Neural cell (in vitro differentiated cells): ENCODE measurements at regions not wholly inside any gene's neighbourhood (a gene's known extent, or its start where the extent isn't known, plus 50 kb on each side); places are given as distances from the start of the nearest gene placed in this dataset.

Source experiments
- H2AFZ ChIP-seq: fragments of 200-600, 300-800 bp; sonication (generic), shearing (Covaris generic); 2 replicates; pipeline ENCODE4 v1.6.0; 2014; ENCODE audit warnings: low read depth, mild to moderate bottlenecking, antibody characterized with exemption, low read length, moderate library complexity
- H3F3A ChIP-seq: fragments of 200-600 bp; shearing (Covaris generic); 2 replicates; pipeline ENCODE4 v1.6.1; 2016; ENCODE audit warnings: mild to moderate bottlenecking, moderate library complexity, mixed read lengths, antibody characterized with exemption, low read length; ENCODE audit not compliant: insufficient read depth, poor library complexity, severe bottlenecking
- H3K27ac ChIP-seq: fragments of 200-600, 300-800 bp; sonication (generic), shearing (Covaris generic); 2 replicates; pipeline ENCODE4 v1.5.1; 2014; ENCODE audit warnings: mild to moderate bottlenecking, low read length, moderate library complexity
- H3K27me3 ChIP-seq: fragments of 300-800, 200-600 bp; sonication (generic), shearing (Covaris generic); 2 replicates; pipeline ENCODE4 v1.6.0; 2014; ENCODE audit warnings: mild to moderate bottlenecking, low read depth, low read length, moderate library complexity; ENCODE audit not compliant: insufficient read depth
- H3K36me3 ChIP-seq: fragments of 300-800, 200-600 bp; sonication (generic), shearing (Covaris generic); 2 replicates; pipeline ENCODE4 v1.5.1; 2014; ENCODE audit warnings: mild to moderate bottlenecking, antibody characterized with exemption, low read length, moderate library complexity; ENCODE audit not compliant: insufficient read depth
- H3K4me2 ChIP-seq: fragments of 300-800, 200-600 bp; sonication (generic), shearing (Covaris generic); 2 replicates; pipeline ENCODE4 v1.6.0; 2014; ENCODE audit warnings: mild to moderate bottlenecking, low read length
- H3K4me3 ChIP-seq: fragments of 300-800, 200-600 bp; sonication (generic), shearing (Covaris generic); 2 replicates; pipeline ENCODE4 v1.5.1; 2014; ENCODE audit warnings: mild to moderate bottlenecking, low read length, moderate library complexity
- H3K79me2 ChIP-seq: fragments of 200-600 bp; shearing (Covaris generic); replicated peaks from 2 replicates; pipeline ENCODE4 v1.6.0; 2014; ENCODE audit warnings: mild to moderate bottlenecking, low read length, moderate library complexity; ENCODE audit not compliant: insufficient read depth
- H3K9ac ChIP-seq: fragments of 300-800, 200-600 bp; sonication (generic), shearing (Covaris generic); 2 replicates; pipeline ENCODE4 v1.6.1; 2016; ENCODE audit warnings: mild to moderate bottlenecking, low read length, mixed read lengths
- H3K9me2 ChIP-seq: fragments of 200-600 bp; shearing (Covaris generic); 2 replicates; pipeline ENCODE4 v1.6.1; 2016; ENCODE audit warnings: mild to moderate bottlenecking, low read length, mixed read lengths; ENCODE audit not compliant: insufficient read depth
- H3K9me3 ChIP-seq: fragments of 200-600, 300-800 bp; sonication (generic), shearing (Covaris generic); 2 replicates; pipeline ENCODE4 v1.6.1; 2016; ENCODE audit warnings: mild to moderate bottlenecking, mixed run types, low read length, moderate library complexity, mixed read lengths
- H4K20me1 ChIP-seq: fragments of 200-600 bp; shearing (Covaris generic); 2 replicates; pipeline ENCODE4 v1.6.1; 2016; ENCODE audit warnings: mild to moderate bottlenecking, mixed run types; ENCODE audit not compliant: insufficient read depth
- EP300 ChIP-seq: fragments of 450-650 bp; conservative IDR thresholded peaks from 2 replicates; pipeline ENCODE4 v1.6.1; 2014; ENCODE audit warnings: antibody characterized with exemption, mild to moderate bottlenecking, moderate library complexity; ENCODE audit not compliant: poor library complexity, severe bottlenecking
- EZH2 ChIP-seq: fragments of 200-600, 300-800 bp; shearing (Covaris generic), sonication (generic); IDR thresholded peaks from 2 replicates; pipeline ENCODE4 v1.6.1; 2014; ENCODE audit warnings: antibody characterized with exemption, low read length, borderline replicate concordance, mild to moderate bottlenecking; ENCODE audit not compliant: insufficient read depth, poor library complexity, severe bottlenecking
- MXI1 ChIP-seq: fragments of 450-650 bp; conservative IDR thresholded peaks from 2 replicates; pipeline ENCODE4 v1.6.1; 2014; ENCODE audit warnings: antibody characterized with exemption, mild to moderate bottlenecking; ENCODE audit not compliant: poor library complexity, severe bottlenecking
- POLR2AphosphoS5 ChIP-seq: IDR thresholded peaks from 2 replicates; pipeline ENCODE4 v1.6.1; 2012
- RAD21 ChIP-seq: fragments of 450-650 bp; conservative IDR thresholded peaks from 2 replicates; pipeline ENCODE4 v1.6.1; 2014; ENCODE audit warnings: antibody characterized with exemption, mild to moderate bottlenecking, moderate library complexity
- SMC3 ChIP-seq: fragments of 450-650 bp; conservative IDR thresholded peaks from 2 replicates; pipeline ENCODE4 v1.6.1; 2014; ENCODE audit warnings: antibody characterized with exemption, mild to moderate bottlenecking, moderate library complexity; ENCODE audit not compliant: poor library complexity
- TAF1 ChIP-seq: IDR thresholded peaks from 2 replicates; pipeline ENCODE4 v1.6.1; 2012; ENCODE audit warnings: low read depth
- TF ChIP-seq, protein P1 (sequence below): fragments of 450-650 bp; IDR thresholded peaks from 2 replicates; pipeline ENCODE4 v1.5.1; 2014; ENCODE audit warnings: antibody characterized with exemption, mild to moderate bottlenecking, moderate library complexity; ENCODE audit not compliant: poor library complexity, severe bottlenecking
- TF ChIP-seq, protein P2 (sequence below): IDR thresholded peaks from 2 replicates; pipeline ENCODE4 v1.6.1; 2012; ENCODE audit warnings: borderline replicate concordance

- Histone ChIP-seq H4K20me1 (no peaks in the 10 kb centered on the region), H3K4me2 (no peak overlapping the region), H3K36me3 (no peaks in the 10 kb centered on the region), H3K9ac (no peak overlapping the region), H3F3A (no peaks in the 10 kb centered on the region), H3K27ac (no peak overlapping the region), H3K27me3 (no peaks in the 10 kb centered on the region), H3K9me3 (no peaks in the 10 kb centered on the region), H3K9me2 (no peaks in the 10 kb centered on the region), H3K79me2 (no peaks in the 10 kb centered on the region), H3K4me3 (no peak overlapping the region), H2AFZ (no peak overlapping the region)
- TF ChIP-seq RAD21 (no peak), SMC3 (no peak), POLR2AphosphoS5 (no peak)
Observed at GRCh38 chr4:180538384-180539057, 1704.7 kb upstream of the TENM3 start.

DNA sequence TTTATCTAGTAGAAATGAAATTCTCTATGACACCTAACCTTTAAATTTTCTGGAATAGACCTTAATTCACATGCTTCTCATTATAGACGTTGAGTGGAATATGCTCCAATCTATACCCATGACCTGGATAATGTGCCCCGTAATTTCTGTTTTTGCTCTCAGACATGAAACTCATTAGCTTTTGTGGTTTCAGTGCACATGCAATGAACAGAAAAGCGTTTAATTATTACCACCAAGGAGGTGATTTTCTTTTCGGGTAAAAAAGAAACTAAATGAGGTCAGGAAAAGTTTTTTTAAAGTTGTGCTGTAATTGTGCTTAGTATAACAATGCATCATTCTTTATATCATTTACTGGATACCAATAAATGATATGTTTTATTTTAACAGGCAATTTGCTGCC lies 1703.9 kb upstream of the TENM3 start:
- Histone ChIP-seq H4K20me1 (no peaks in the 10 kb centered on the region), H3K27me3 (no peaks in the 10 kb centered on the region), H3K9me2 (no peaks in the 10 kb centered on the region), H3F3A (no peaks in the 10 kb centered on the region), H3K27ac (no peak overlapping the region), H3K79me2 (no peaks in the 10 kb centered on the region), H3K4me3 (no peak overlapping the region), H2AFZ (no peak overlapping the region), H3K4me2 (no peak overlapping the region), H3K9me3 (no peaks in the 10 kb centered on the region), H3K9ac (no peak overlapping the region), H3K36me3 (no peaks in the 10 kb centered on the region)
- TF ChIP-seq EP300 (no peak), POLR2AphosphoS5 (no peak), MXI1 (no peak), RAD21 (no peak), SMC3 (no peak), TAF1 (no peak), EZH2 (no peak)
- TF ChIP-seq, protein P1, sequence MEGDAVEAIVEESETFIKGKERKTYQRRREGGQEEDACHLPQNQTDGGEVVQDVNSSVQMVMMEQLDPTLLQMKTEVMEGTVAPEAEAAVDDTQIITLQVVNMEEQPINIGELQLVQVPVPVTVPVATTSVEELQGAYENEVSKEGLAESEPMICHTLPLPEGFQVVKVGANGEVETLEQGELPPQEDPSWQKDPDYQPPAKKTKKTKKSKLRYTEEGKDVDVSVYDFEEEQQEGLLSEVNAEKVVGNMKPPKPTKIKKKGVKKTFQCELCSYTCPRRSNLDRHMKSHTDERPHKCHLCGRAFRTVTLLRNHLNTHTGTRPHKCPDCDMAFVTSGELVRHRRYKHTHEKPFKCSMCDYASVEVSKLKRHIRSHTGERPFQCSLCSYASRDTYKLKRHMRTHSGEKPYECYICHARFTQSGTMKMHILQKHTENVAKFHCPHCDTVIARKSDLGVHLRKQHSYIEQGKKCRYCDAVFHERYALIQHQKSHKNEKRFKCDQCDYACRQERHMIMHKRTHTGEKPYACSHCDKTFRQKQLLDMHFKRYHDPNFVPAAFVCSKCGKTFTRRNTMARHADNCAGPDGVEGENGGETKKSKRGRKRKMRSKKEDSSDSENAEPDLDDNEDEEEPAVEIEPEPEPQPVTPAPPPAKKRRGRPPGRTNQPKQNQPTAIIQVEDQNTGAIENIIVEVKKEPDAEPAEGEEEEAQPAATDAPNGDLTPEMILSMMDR, result no peak
- TF ChIP-seq, protein P2, sequence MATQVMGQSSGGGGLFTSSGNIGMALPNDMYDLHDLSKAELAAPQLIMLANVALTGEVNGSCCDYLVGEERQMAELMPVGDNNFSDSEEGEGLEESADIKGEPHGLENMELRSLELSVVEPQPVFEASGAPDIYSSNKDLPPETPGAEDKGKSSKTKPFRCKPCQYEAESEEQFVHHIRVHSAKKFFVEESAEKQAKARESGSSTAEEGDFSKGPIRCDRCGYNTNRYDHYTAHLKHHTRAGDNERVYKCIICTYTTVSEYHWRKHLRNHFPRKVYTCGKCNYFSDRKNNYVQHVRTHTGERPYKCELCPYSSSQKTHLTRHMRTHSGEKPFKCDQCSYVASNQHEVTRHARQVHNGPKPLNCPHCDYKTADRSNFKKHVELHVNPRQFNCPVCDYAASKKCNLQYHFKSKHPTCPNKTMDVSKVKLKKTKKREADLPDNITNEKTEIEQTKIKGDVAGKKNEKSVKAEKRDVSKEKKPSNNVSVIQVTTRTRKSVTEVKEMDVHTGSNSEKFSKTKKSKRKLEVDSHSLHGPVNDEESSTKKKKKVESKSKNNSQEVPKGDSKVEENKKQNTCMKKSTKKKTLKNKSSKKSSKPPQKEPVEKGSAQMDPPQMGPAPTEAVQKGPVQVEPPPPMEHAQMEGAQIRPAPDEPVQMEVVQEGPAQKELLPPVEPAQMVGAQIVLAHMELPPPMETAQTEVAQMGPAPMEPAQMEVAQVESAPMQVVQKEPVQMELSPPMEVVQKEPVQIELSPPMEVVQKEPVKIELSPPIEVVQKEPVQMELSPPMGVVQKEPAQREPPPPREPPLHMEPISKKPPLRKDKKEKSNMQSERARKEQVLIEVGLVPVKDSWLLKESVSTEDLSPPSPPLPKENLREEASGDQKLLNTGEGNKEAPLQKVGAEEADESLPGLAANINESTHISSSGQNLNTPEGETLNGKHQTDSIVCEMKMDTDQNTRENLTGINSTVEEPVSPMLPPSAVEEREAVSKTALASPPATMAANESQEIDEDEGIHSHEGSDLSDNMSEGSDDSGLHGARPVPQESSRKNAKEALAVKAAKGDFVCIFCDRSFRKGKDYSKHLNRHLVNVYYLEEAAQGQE, result no peak
